Cerebellar cortex (tissue), 1 donor: ENCODE measurements at regions not wholly inside any gene's neighbourhood (a gene's known extent, or its start where the extent isn't known, plus 50 kb on each side); places are given as distances from the start of the nearest gene placed in this dataset.
A peak's percentile ranks its signal among the peaks of the same experiment; 100 is the strongest.
"Not testable (repeated sequence)": the region's sequence is repeated elsewhere in the genome, so short reads cannot be mapped to it uniquely, and the experiment has no call there.

Experiments used
- DNase-seq: peaks from one replicate; pipeline ENCODE4 v3.0.0-alpha.2; 2015; ENCODE audit warnings: low spot score

DNA sequence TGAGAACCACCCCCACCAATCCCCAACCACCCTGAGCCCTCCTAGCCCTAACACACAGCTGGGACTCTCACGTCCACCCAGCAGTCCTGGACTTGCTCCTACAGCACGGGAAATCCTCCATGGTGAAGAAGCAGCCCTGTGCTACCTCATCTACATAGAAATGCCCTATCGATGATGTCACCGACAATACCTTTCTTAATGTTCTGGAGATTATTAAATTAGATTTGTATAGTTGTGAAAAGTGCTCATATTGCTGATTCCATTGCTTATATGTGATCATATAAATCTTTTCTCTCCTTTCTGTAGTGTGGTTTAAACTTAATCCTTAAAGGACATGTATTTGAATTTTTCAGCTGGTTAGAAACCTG, 97.1 kb downstream of the PPIAL4G start:
- DNase-seq = not testable (repeated sequence)

DNA sequence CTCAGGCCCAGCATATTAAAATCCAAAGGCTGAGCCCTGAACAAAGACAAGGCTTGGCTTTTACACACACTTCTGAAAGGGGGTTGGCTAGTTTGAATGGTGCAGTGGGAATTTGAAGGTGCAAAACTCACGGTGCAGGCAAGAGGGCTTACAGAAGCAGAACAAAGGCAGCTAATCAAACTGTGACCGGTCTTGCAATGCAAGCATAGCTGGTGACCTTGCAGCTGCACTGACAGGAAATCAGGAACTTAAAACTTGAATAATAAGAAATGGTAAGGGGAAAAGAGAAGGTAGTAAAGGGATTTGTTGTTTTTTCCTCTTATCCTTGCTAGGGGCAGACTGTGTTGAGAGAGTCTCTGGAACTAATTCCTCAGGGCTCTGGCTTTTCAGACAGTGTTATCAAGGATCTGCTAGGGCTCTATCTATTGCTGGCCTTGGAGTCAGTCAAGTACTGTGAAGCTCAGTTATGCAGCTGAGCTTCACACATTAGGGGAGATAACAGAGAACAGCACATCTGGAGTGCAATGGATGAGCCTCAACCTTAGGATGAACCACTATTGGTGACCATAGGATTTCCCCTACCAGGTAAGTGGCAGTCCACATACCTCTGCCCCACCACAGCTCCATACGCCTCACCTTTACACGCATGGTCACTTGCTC, 97.6 kb downstream of the PPIAL4G start:
- no peak for DNase-seq

DNA sequence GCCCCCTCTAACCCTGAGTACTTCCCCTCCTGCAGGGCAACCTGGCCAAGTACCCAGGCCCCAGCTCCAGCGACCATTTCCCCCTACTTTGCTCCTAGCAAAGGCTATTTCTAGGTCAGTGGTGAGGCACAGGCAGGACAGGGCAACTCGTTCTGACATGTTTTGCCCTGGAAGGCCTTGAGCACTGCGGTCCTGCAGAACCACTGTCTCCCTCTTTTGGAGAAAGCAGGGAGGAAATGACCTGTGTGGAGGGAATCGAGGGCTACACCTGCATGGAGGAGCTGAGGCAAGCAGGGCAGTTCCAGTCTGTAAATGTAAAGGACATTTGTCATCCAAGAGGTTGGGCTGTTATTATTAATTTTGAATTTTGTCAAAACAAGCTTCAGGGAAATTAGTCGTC, 99.1 kb downstream of the PPIAL4G start:
- DNase-seq = no peak

DNA sequence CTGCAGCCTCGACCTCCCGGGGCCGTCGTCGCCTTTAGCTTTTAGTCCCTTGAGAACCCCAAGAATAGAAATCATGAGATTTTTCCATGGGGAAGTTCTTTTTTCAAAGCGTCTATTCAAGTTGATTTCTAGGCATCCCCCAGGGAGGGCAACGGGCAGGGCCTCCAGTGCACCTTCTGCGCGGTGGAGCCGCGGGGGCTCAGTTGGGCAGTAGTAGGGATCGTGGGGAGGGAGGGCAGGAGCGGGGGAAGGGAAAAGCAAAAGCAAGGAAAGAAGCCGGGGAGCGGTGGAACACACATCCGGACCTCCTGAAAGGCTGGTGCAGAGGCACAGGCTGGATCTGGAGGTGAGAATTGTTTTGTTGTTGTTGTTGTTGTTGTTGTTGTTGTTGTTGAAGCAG, 103.4 kb downstream of the PPIAL4G start:
- DNase-seq = no peak

DNA sequence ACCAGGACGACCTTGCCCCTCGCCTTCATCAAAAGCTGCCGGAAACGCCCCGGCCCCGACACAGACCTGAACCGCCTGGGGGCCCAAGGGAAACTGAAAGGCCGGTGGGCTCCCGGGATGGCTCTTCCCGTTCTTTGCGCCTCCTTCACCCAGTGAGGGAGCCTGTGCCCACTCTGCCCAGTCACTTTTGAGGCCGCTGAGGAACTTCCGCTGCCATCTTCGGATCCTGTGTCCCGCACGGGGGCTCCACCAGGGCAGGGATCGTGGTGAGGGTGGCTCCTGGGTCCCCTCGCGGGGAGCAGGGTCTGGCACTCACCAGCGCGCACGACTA, 104.0 kb downstream of the PPIAL4G start:
- no peak for DNase-seq

DNA sequence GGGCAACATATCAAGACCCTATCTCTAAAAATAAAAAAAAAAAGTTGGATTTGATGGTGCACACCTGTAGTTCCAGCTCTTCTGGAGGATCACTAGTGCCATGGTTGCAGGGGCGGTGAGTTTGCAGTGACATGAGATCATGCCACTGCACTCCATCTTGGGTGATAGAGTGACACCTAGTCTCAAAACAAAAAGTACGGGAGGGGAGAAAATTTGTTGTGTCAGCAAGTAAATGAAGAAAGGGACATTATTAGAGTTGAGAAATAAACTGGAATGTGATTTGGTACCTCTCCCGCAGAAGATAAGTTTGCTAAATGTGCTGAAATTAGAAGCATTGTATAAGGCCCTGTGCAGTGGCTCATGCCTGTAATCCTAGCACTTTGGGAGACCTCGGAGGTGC, 105.1 kb downstream of the PPIAL4G start:
- DNase-seq = not testable (repeated sequence)

DNA sequence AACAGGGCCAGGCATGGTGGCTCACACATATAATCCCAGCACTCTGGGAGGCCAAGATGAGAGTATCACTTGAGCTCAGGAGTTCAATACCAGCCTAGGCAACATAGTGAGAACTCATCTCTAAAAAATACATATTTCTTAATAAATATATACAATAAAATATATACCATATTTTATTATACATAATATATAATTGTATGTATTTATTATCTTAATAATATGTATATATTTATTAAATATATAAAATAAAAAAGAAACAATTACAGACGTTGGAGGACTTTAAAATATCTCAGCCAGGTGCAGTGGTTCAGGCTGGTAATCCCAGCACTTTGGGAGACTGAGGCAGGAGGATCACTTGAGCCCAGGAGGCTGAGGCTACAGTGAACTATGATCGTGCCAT, 106.1 kb downstream of the PPIAL4G start:
- DNase-seq = not testable (repeated sequence)

DNA sequence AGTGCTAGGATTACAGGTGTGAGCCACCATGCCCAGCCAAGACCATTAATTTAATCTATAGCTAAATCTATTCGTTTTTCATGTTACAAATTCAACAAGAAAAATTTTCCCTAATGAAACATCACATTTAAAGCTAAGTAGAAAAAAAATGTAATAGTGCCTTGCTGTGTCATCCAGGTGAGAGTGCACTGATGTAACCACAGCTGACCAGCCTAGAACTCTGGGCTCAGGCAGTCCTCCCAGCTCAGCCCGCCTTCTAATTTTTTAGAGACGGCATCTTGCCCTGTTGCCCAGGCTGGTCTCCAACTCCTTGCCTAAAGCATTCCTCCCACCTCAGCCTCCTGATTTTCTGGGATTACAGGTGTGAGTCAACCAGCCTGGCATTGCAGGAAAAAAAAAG, 109.0 kb downstream of the PPIAL4G start:
- no peak for DNase-seq

DNA sequence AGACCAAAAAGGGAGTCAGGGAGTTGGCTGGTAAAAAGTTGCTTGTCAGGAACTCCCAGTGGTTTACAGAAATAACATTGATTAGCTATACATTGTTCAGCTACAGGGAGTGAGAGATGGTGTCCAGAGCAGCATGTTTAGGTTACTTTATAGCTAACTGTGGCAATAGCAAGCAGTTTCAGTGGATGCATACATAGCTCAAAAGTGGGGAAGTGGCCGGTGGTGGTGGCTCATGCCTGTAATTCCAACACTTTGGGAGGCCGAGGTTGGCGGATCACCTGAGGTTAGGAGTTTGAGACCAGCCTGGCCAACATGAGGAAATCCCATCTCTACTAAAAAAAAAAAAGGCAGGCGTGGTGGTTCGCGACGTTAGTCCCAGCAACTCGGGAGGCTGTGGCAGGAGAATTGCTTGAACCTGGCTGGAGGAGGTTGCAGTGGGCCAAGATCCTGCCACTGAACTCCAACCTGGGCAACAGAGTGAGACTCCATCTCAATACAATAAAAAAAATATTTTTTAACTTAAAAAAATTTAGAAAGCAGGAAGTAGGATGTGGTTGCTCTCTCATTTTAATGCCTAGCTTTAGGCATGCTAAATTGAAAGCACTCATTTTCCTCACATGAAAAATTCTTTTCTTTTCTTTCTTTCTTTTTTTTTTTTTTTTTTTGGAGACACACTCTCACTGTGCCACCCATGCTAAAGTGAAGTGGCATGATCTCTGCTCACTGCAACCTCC, 109.7 kb downstream of the PPIAL4G start:
- no peak for DNase-seq

DNA sequence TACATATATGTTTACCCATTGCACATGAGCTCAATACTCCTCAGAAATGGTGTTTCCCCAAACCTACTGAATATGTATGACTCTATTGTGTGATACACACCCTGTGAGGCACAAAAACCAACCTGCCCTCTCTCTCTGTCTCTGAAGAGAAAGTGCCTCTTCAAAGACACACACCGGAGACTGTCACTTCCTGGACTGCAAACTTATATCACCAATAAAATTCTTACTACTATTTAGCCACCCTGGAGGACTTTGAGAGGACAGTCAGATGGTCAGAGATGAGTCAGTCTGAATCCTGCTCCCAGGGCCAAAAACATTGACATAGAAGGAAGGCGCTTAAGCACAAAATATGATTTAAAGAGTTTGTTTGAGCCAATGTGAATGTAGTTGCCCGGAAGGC, 110.4 kb downstream of the PPIAL4G start:
- no peak for DNase-seq

DNA sequence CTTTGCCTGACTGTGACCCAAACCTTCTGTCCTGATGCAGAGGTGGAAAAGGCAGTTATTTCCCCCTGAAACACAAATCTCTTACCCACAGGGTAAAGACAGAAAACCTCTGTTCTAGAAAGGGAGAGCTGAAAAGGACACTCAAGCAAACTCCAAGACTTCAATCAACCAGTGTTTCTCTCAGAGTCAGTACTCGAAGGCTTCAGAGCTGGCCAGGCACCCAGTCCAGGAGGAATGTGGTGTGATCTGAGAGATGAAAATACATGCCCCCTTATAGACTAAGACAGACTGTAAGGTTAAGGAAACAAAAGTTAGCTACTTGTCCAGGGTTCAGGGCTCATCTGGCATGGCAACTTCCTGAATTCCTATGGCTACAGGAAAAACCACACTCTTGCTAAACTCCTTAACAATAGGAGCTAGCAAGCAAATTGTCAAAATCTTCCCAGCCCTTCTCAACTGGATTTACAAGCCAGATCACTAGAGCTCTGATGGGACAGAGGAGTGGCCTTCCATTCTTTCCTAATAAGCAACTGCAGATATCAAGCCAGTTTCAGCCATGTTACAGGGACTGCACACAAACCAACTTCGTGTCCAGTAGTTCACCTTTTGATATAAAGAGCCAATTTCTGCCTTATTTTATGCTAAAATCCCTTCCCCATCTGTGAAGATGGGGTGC, 110.9 kb downstream of the PPIAL4G start:
- not testable (repeated sequence) for DNase-seq

DNA sequence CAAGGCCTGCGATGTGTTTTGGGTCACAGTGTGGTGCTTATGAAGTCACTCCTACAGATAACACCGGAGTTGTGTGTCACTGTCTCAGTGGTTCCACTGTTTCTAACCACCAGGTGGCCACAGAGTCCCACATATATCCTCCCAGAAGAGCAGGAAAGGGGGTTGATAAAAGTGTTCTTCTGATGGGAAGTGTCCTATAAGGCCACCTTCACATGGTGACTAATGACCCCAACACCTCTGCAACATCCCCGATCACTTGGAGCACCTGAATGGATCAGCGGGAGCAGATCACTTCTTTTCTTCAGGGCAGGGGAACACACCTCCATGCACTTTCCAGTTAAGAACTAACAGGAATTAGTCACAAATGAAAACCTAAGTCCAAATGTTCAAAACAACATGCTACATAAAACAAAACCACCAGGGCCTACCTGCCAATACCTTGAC, 111.5 kb downstream of the PPIAL4G start:
- peak; percentile 86 for DNase-seq

DNA sequence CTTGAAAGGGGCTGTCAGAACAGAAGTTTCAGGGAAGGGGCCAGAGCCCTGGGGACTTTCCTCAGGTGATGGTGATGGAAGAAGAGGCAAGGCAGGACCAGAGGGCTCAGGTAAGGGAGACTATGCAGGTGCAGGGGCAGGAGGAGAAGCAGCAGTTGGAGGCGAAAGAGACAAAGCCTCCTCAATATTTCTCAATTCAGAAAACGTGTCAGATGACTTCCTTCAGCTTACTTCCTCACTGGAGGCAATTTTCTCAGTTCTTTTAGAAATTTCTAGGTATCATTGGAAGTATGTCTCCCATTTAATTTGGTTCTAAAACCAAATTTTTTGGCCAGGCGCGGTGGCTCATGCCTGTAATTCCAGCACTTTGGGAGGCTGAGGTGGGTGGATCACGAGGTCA, 112.4 kb downstream of the PPIAL4G start:
- DNase-seq = not testable (repeated sequence)

DNA sequence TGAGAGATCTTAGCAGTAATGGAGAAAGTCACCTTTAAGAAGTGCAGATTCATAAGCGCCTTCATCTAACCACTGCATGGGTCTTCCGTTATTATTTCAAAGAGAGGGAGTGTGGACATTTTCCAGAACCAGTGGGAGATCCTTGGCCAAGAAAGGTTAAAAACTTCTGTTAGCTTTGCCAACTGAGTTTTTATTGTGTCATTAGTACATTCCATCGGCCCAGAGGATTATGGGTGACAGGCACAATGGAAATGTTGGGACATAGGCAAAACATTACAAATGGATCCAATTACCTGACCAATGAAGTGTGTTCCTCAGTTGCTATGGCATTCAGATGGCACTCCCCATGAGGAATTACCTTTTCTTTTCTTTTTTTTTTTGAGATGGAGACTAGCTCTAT, 115.5 kb downstream of the PPIAL4G start:
- DNase-seq = no peak

DNA sequence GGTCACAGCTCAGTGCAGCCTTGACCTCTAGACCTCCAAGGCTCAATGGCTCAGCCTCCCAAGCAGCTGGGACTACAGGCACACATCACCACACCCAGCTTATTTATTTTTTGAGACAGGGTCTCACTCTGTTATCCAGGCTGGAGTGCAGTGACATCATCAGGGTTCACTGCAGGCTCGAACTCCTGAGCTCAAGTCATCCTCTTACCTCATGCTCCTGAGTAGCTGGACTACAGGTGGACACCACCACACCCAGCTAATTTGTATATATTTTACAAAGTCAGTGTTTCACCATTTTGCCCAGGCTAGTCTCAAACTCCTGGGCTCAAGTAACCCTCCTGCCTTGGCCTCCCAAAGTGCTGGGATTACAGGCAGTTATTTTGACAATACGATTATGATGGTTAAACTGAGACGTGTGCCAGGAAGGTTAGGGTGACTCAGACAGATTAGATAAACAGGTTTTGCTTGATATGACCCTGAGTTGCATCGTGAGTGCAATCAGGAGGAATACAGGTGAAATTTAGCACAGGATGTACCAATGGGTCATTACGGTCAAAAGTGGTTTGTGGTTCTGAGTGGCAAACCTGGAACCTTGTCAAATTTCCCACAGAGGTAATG, 116.9 kb downstream of the PPIAL4G start:
- not testable (repeated sequence) for DNase-seq

DNA sequence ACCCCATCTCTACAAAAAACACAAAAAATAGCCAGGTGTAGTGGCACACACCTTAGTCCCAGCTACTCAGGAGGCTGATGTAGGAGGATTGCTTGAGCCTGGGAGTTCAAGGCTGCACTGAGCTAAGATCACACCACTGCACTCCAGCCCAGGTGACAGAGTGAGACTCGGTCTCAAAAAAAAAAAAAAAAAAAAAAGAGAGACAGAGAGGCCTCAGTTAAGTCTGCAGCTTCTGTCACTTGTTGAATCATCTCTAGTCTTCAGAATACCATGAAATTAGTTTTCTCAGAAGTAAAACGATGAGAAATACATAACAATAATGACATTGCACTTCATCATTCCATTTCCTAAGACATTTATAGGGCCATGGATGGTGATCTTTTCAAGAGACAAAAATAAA, 118.0 kb downstream of the PPIAL4G start:
- DNase-seq = not testable (repeated sequence)

DNA sequence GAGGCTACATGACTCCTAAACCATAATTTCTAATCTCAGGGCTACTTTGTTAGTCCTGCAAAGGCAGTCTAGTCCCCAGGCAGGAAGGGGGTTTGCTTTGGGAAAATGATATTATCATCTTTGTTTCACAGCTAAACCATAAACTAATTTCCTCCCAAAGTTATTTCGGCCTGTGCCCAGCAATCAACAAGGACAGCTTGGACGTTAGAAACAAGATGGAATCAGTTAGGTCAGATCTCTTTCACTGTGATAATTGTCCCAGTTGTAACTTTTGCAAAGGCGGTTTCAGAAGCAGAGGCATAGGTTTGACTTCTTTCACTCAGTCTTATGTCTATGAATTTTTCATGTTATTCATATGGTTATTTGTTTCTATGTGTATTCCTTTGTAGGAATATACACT, 119.1 kb downstream of the PPIAL4G start:
- DNase-seq = not testable (repeated sequence)

DNA sequence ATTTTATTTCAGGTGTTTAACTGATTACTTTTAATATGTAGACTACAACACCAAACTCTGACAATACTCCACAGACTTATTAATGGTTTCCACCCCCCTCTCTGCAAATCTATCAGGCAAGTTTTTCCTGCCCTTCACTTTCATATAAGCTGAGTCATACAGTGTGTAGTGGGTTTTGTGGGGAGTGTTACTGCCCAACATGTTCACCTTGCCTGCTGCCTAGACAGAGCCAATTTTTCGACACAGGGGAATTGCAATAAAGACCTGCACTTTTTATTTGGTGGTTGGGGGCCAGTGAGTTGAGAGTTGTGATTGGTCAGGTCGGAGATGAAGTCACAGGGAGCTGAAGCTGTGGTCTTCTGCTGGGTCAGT, 119.7 kb downstream of the PPIAL4G start:
- DNase-seq = no peak

DNA sequence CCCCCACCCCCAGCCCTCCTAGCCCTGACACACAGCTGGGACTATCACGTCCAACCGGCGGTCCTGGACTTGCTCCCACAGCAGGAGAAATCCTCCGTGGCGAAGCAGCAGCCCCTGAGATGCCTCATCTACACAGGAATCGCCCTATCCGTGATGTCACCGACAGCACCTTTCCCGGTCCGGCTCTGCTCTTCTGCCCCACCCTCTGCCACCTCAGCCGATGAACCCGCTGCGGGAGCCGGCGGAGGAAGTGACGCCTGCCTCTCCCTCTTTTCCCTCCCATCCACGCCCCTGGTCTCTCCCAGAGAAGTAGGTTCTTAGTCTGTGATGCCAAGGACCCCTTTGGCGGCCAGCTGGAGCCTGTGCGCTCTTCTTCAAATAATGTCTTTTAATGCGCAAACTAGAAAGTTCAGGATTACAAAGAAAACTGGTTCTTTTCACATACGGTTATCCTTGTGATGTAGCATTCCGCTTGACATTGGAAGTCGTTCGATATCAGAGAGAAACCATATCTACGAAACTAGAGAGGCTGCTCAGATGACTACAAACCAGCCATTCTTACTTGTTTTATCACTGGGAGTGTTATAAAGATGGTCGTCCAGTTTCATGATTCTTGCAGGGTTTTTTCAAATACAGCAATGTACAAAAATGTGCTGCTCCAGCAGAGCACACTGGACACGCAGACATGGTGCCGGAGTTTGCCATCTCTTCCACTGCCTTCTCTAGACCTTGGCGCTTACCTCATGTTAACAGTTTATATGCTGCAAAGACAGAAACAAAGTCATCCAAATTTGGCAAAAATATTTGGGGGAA, 120.3 kb downstream of the PPIAL4G start:
- DNase-seq = peak; percentile 71

DNA sequence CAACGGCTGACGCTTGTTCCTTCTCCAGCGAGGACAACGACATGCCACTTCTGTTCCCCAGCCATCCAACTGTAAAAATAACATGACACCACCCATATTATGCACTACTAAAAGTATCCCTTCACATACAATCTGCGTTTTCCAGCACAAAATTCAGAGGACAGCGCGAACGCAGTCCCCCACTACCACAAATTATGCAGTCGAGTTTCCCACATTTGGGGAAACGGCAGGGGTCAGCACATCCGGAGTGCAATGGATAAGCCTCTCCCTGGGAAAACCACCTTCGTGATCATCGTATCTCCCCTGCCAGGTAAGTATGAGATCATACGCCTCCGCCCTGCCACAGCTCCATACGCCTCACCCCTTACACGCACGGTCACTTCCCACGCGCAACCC, 120.9 kb downstream of the PPIAL4G start:
- peak; percentile 30 for DNase-seq

DNA sequence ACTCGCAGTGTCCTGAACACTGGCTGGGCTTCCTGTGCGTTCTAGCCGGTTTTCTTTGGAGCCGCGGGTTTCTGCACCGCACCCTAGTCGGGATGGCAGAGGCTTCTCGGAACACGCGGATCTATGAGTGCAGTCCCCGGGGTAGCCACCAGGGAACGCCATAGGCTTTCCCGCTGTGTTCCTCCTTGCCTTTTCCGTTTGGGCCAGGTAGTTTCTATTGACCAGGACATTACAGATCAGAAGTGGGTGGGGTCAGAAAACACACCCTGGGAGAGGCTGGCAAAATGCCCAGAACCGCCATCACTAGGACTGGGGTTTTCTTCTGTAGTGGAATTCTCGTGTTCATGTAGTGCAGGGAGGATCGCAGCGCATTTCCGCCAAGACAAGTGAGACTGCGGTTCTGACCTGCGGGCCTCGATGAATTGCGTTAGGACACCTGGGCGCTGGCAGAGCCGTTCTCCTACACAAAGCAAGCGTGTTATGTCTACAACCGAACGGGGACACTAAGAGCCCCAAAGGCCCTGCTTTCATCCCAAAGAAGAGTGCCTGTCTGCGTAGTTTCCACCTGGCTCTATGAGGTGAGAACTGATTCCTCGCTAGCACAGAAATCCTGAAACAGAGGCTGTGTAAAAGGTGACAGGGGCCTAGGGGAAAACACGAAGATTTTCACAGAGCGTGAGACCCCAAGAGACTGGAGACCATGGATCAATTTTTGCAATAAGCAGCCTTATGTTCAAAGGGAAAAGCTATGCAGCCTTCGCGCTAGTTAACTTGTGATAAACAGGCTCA, 121.5 kb downstream of the PPIAL4G start:
- peak; percentile 11 for DNase-seq
